ENCODE measurements at regions not wholly inside any gene's neighbourhood (a gene's known extent, or its start where the extent isn't known, plus 50 kb on each side); places are given as distances from the start of the nearest gene placed in this dataset.
"Not testable (repeated sequence)": the region's sequence is repeated elsewhere in the genome, so short reads cannot be mapped to it uniquely, and the experiment has no call there.

- DNase-seq (ENCODE audit: low read depth, low spot score), result no peak
Measured at GRCh38 chr9:589723-590122, 251.8 kb upstream of the DMRT1 start.

- DNase-seq (ENCODE audit: low read depth, low spot score), result no peak
Measured at GRCh38 chr9:591292-591691, 250.2 kb upstream of the DMRT1 start.

GRCh38 chr9:592225-592624, 249.3 kb upstream of the DMRT1 start:
- no peak for DNase-seq (ENCODE audit: low read depth, low spot score)

DNA sequence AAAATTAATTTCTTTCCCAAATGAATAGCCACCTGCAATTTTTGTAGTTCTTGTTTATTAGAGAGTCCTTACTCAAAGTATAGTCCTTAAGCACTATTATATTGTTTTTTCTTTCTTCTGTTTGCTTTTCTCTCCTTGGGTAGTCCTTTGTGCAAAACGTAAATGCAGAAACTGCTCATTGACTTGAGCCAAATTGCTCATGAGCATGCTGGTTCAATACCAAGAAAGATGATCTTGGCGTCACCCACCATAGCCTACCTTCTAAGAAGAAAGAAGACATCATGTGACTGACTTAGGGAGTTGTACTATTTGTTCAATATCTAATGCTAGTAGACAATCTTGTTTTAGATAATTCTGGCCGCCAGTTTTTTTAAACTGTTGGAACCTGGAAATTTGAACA, 248.8 kb upstream of the DMRT1 start:
- DNase-seq (ENCODE audit: low read depth, low spot score), result no peak

DNA sequence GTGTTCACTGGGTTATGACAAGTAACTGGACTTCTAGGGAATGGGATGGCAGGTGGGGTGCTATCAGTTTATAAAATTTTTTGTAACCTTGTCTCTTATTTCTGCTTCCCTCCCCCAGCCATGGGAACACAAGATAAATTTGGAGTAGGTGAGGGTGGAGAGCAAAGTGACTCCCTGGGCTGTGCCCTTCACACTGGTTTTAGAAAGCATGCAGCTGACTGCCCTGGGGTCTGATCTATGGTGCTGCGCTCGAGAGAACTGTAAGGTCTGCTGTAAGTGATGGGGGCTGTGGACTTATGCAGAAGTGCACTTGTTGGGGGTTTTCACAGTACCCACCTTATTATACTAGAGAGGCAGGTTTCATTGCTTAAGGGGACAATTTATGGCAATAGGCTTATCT, 247.7 kb upstream of the DMRT1 start:
- DNase-seq (ENCODE audit: low read depth, low spot score), result no peak

DNA sequence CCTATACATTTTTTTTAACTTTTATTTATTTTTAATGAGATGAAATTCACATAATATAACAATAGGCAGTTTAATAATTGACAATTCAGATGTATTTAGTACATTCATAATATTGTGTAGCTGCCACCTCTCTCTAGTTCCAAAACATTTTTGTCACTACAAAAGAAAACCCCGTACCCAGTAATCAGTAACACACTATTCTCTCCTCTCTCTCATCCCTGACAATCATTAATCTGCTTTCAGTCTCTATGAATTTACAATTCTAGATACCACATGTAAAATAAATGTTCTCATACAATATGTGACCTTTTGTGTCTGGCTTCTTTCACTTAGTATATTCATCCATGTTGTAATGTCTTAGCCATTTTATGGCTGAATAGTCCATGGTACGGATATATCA, 244.8 kb upstream of the DMRT1 start:
- DNase-seq (ENCODE audit: low read depth, low spot score), result no peak

- DNase-seq (ENCODE audit: low read depth, low spot score), result no peak
Measured at GRCh38 chr9:600006-600405, 241.5 kb upstream of the DMRT1 start.

GRCh38 chr9:602716-603115, 238.8 kb upstream of the DMRT1 start:
- no peak for DNase-seq (ENCODE audit: low read depth, low spot score)

DNA sequence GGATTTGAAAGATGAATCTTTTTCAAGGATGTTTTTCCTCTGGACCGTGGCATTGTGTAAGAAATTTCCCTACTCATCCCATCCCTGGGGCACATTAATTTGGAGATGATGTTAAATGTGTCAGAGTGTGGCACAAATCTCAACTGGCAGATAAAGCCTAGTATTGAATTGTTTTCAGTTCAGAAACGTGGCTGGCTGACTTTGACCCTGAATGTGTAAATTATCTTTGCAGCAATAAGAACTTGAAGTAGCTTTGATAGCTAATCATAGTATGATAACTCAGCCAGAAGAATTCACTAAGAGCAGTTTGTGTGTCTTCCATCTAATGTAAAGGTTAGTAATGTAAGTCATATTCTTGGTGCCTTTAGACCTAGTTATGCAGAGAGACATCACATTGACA, 238.4 kb upstream of the DMRT1 start:
- DNase-seq (ENCODE audit: low read depth, low spot score), result no peak

DNA sequence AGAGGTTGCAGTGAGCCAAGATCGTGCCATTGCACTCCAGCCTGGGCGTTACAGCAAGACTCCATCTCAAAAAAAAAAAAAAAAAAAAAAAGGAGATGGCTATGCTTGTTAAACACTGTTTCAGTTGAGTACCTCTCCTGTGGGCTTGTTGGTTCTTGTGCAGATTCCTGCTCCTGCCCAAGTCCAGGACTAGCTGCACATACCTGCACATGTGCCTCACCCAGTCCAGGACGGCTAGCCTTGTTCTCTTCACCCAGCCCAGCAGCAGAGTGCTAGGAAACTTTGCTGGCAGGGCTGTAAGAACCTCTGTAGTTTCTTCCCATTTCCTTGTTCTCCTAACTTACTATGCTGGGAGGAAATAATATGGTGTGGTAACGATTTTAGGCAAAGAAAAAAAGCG, 234.1 kb upstream of the DMRT1 start:
- DNase-seq (ENCODE audit: low read depth, low spot score), result no peak

- DNase-seq (ENCODE audit: low read depth, low spot score), result no peak
Measured at GRCh38 chr9:613771-614347, 227.6 kb upstream of the DMRT1 start.

DNA sequence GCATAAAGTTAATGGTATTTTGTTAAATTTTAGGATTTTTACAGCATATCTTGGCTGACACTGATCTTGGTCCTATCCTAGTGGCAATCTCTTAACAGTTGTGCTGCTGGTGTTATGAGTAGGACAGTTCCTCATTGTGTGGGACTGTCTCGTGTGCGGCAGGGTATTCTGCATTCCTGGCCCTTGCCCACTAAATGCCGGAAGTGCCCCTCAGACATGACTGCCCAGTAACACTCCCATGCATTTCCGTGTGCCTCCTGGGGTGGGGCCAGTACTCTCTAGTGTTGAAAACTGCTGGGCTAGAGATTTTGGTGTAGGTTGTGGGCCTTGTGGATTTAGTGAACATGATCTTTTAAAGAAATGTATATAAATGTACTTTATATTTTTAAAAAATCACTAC, 227.1 kb upstream of the DMRT1 start:
- no peak for DNase-seq (ENCODE audit: low read depth, low spot score)

DNA sequence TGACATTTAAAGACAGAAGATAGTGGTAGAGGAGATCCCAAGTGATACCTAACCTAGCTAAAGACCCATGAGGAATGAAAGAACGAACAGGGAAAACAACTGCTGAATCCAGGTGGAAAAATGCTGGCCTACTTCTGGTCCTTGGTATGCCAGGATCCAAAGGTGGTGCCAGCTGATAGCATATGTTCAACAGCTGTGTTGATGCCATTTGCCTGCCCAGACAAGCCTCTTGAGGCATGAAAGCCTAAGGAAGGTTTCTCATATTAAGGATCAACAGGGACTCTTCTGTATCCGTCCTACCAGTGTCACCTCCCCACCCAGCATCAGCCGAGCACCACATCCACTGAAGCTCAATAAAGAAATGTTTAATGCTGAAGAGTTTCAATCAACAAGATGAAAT, 225.7 kb upstream of the DMRT1 start:
- no peak for DNase-seq (ENCODE audit: low read depth, low spot score)

- no peak for DNase-seq (ENCODE audit: low read depth, low spot score)
Measured at GRCh38 chr9:616694-617093, 224.8 kb upstream of the DMRT1 start.

DNA sequence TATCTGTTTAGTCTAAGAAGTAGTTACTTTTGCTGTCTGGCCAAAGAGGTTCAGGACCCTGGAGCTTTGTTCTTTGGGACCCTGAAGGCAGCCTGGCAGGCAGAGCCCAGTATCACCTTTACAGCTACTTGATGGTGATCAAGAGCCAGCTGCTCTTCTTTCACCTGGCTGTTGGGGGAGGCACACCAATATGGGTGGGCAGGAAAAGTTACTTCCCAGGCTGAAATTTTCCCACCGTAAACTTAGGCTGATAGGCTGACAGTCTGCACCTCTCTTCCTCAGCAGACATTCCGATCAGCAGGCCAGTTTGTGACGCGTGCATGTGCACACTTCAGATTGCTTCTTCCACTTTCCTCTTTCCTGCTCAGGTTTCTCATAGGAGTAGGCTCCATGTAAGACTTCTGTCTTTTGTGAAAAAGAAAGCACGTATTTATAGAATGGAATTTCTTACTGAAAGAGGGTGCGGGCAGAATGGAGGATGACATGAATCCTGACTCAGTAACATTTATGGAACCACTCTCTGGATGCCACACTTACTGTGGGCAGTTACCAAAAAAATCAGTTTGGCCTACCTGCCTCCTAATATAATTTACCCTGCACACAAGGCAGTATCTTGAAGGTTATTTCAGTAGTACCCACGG, 223.9 kb upstream of the DMRT1 start:
- no peak for DNase-seq (ENCODE audit: low read depth, low spot score)

DNA sequence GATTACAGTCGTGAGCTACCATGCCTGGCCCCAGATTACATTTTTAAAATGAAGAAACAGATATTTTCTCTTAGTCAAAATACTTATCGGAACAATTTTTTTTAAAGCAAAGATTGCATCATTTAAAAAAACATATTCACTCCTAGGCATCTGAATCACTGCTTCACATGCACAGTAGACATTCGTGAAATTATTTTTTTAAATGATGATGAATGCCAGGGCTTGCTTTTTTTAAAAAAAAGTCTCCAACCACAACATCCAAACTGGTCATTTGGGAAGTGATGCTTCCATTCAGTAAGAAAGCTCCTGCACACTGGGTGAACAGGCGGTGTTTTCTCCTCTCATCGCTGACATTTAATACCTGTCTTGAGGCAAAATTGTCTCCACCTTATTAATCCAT, 223.0 kb upstream of the DMRT1 start:
- DNase-seq (ENCODE audit: low read depth, low spot score), result no peak

- DNase-seq (ENCODE audit: low read depth, low spot score), result no peak
Measured at GRCh38 chr9:621201-621855, 220.2 kb upstream of the DMRT1 start.

- no peak for DNase-seq (ENCODE audit: low read depth, low spot score)
Measured at GRCh38 chr9:624935-625500, 216.5 kb upstream of the DMRT1 start.

DNA sequence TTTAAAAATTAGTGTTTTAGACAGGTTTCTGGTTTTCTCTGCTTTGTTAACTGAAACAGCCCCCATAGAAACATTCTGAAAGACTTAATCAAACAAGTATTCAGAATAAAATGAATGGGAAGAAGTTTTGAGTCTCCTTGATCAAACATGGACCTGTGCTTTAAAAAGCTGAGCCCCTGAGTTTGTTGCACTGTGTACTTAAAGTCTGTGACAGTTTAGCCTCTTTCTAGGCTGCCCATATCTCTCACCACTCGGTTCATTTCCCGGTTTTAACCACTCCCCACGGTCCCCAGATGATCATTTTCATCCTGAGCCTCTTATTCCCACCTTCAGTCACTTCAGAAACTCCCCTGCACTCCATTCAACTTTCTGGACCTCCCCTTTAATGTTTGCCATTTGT, 215.9 kb upstream of the DMRT1 start:
- no peak for DNase-seq (ENCODE audit: low read depth, low spot score)

DNA sequence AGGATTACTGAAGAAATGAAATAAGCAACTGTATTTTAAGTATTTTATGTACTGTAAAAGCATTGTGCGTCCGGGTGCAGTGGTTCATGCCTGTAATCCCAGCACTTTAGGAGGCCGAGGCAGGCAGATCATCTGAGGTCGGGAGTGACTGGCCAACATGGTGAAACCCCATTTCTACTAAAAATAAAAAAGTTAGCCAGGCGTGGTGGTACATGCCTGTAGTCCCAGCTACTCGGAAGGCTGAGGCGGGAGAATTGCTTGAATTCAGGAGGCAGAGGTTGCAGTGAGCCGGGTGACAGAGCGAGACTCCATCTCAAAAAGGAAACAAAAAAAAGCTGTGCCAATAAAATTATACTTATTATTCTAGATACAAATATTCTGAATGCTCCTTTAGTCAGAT, 215.4 kb upstream of the DMRT1 start:
- not testable (repeated sequence) for DNase-seq (ENCODE audit: low read depth, low spot score)

- DNase-seq (ENCODE audit: low read depth, low spot score), result no peak
Measured at GRCh38 chr9:626596-626995, 214.9 kb upstream of the DMRT1 start.

GRCh38 chr9:627336-627970, 214.0 kb upstream of the DMRT1 start:
- DNase-seq (ENCODE audit: low read depth, low spot score), result no peak

- no peak for DNase-seq (ENCODE audit: low read depth, low spot score)
Measured at GRCh38 chr9:629146-629545, 212.4 kb upstream of the DMRT1 start.

All from activated naive CD8-positive, alpha-beta T cell treated with anti-CD3 and anti-CD28 coated beads, Interleukin-2, amount 50 U/mL, for 16 hours (primary cell).